HG02642 (cell line): ENCODE measurements at regions not wholly inside any gene's neighbourhood (a gene's known extent, or its start where the extent isn't known, plus 50 kb on each side); places are given as distances from the start of the nearest gene placed in this dataset.

Experiments
- ATAC-seq: cut with Tn5 transposase; IDR thresholded peaks from one replicate; pipeline ENCODE4 v1.9.1; 2021; ENCODE audit warnings: mild to moderate bottlenecking; ENCODE audit not compliant: unreplicated experiment, poor library complexity

- no peak for ATAC-seq
Measured at GRCh38 chr5:105506692-105507277, 1944.2 kb upstream of the NUDT12 start.

- no peak for ATAC-seq
Measured at GRCh38 chr5:105503950-105504349, 1941.4 kb upstream of the NUDT12 start.

DNA sequence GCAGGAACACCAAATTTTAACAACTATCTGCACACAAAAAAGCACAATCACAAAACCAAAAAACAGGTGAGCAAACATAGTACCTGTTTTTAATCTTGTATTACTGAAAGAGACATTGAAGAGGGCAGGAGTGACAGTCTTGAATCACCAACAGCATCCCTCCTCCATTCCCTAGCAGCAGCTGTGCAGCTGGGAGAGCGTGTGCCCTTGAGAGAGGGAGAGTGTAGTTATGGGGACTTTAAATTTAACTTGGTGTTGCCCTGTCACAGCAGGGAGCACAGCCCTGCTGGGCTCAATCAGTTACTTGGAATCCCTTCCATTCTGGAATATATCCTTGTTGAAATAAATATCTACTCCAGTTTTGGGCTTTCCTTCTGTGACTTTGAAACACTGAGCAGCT is 1938.7 kb upstream of the NUDT12 start:
- ATAC-seq, result no peak

DNA sequence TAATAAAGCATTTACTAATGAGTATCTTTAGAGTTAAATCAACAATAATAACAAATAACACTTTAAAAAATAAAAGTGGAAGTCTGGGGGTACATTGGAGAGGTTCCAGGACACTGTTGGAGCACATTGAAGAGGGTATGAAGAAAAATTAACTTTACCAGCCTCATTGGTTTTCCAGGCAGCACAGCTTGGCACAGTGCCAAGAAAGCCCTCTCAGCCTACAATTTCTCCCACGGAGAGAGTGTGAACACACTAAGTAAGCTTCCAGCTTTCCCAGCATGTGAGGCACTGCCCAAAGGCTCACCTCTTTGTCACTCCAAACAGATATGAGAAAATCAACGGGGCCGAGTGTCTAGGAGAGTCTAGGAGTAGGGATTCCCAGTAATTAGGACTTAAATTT is 1912.8 kb upstream of the NUDT12 start:
- ATAC-seq, result no peak

GRCh38 chr5:105462377-105462776 is 1899.8 kb upstream of the NUDT12 start:
- ATAC-seq, result no peak

GRCh38 chr5:105460721-105461120 is 1898.1 kb upstream of the NUDT12 start:
- no peak for ATAC-seq

- ATAC-seq, result no peak
Measured at GRCh38 chr5:105453216-105453807, 1890.7 kb upstream of the NUDT12 start.

- ATAC-seq, result no peak
Measured at GRCh38 chr5:105448271-105448670, 1885.7 kb upstream of the NUDT12 start.

- no peak for ATAC-seq
Measured at GRCh38 chr5:105430516-105430915, 1867.9 kb upstream of the NUDT12 start.

- ATAC-seq, result no peak
Measured at GRCh38 chr5:105428451-105429380, 1866.1 kb upstream of the NUDT12 start.

DNA sequence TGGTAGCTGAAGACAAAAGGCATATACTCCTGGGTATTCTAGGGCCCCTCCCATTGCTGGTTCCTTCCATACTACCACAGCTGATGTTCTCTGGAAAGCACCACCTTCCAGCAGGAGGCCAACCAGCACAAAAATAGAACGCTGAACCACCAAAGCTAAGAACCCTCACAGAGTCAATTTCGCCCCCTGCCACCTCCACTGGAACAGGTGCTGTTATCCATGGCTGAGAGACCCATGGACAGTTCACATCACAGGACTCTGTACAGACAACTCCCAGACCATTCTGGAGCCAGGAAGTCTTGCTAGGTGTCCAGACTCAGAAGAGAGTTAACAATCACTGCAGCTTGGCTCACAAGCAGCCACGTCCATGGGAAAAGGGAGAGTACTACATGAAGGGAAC is 1851.5 kb upstream of the NUDT12 start:
- no peak for ATAC-seq

DNA sequence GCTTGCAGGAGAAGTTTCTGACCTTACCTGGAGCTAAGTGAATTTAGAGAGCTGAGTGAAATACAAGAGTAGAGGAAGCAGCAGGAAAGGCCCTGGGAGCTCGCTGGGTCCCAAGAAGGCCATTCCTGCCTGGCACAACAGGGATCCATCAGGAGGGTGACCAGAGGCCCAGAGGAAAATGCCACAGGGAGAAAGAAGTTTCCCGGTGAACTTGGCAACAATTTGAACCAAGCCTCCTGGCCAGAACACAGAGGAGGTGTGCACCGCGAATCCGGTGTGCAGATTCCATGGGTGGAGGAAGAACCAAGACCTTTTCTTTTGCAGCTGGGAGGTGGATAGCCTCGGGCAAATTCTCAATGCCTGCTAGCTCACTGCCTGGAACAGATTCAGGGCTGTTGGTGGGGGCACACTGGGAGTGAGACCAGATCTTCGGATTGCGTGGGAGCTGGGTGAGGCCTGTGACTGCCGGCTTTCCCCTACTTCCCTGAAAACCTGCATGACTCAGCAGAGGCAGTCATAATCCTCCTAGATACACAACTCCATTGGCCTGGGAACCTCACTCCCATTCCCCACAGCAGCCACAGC is 1850.9 kb upstream of the NUDT12 start:
- no peak for ATAC-seq

DNA sequence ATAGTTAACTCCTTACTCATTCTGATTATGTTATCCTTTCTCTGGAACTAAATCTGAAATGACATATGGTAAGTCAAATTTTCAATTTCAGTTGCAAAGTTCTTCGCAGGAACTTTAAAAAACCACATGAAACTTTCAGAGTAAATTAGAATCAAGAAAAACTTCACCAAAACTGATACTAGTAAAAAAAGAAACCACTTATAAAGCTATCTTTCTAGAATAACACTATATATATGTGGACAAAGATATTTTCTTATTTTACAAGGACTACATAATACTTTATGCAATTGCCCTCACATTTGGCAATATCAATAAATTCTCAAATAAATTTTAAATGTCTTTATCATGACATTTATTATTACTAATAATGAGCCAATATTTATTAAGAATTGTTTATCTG is 1847.1 kb upstream of the NUDT12 start:
- ATAC-seq, result no peak

GRCh38 chr5:105407200-105407599 is 1844.6 kb upstream of the NUDT12 start:
- ATAC-seq, result no peak

- no peak for ATAC-seq
Measured at GRCh38 chr5:105397749-105398148, 1835.2 kb upstream of the NUDT12 start.

GRCh38 chr5:105392710-105393149 is 1830.1 kb upstream of the NUDT12 start:
- no peak for ATAC-seq

- no peak for ATAC-seq
Measured at GRCh38 chr5:105392122-105392709, 1829.6 kb upstream of the NUDT12 start.

DNA sequence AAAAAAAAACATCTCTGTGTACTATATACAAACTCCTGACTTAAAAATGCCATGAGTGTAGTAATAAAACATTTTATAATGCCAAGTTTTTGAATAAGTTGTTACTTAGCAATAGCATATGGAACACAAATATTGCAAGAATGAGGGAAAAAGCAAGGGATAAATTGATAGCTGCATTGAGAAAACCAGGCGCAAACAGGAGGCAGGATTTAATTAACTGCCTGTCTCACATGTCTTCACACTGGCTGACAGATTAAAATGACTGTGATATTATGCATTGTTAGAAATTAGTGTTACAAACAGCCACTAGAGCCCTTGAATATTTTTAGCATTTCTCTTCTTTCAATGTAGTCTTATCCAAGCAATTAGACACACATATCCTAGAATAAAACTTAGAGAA is 1817.5 kb upstream of the NUDT12 start:
- ATAC-seq, result no peak

DNA sequence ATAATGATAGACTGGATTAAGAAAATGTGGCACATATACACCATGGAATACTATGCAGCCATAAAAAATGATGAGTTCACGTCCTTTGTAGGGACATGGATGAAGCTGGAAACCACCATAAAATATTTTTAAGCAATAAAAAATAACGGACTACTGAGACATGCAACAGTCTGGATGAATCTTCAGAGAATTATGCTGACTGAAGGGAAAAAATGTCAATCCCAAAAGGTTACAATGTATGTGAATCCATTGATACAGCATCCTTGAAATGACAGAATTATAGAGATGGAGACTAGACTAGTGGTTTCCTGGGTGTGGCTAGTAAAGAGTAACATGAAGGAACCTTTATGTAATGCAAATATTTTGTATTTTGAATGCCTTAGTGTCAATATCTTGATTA is 1808.6 kb upstream of the NUDT12 start:
- no peak for ATAC-seq

GRCh38 chr5:105350486-105351140 is 1788.0 kb upstream of the NUDT12 start:
- ATAC-seq, result no peak
